GM18508 (cell line): ENCODE measurements at regions not wholly inside any gene's neighbourhood (a gene's known extent, or its start where the extent isn't known, plus 50 kb on each side); places are given as distances from the start of the nearest gene placed in this dataset.
"Not testable (repeated sequence)": the region's sequence is repeated elsewhere in the genome, so short reads cannot be mapped to it uniquely, and the experiment has no call there.

Experiments used
- ATAC-seq: cut with Tn5 transposase; IDR thresholded peaks from one replicate; pipeline ENCODE4 v1.9.1; 2021; ENCODE audit warnings: moderate number of reproducible peaks; ENCODE audit not compliant: insufficient read depth, unreplicated experiment

GRCh38 chr2:67566958-67567635 lies 170.0 kb downstream of the ETAA1 start:
- ATAC-seq: no peak

DNA sequence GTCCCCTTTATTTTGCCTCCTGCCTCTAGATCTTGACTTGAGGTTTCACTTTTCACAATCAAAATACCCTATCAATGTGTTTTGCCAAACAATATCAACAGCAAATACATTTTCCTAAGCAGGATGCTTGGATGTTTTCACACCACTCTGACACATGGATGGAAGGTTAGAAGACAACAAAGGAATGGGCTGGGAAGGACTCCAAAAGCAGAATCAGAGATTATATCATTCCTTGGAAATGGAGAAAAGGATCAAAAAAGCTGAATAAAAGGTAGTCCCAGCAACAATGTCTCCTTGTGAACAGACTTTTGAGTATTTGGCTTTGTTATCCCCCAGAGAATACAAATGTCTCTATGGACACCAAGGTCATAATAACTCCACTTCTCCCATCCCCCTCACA lies 170.8 kb downstream of the ETAA1 start:
- no peak for ATAC-seq

DNA sequence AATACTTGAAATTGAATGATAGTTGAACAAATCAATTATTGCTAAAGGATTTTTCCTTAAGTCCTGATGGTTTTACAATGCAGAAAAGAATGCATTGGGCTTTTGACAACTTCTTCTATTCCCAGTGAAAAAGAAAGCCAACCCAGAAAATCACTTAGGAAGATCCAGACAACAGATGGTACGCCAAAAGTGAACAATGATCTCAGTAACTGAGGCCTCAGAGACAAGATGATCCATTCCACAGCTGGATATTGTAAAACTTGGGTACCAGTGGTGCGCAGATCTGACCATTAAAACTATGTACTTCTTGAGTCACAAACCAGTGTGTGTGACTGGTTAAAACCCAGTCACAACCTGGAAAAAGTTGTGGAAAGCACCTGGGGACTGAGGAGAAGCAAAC lies 173.5 kb downstream of the ETAA1 start:
- no peak for ATAC-seq

DNA sequence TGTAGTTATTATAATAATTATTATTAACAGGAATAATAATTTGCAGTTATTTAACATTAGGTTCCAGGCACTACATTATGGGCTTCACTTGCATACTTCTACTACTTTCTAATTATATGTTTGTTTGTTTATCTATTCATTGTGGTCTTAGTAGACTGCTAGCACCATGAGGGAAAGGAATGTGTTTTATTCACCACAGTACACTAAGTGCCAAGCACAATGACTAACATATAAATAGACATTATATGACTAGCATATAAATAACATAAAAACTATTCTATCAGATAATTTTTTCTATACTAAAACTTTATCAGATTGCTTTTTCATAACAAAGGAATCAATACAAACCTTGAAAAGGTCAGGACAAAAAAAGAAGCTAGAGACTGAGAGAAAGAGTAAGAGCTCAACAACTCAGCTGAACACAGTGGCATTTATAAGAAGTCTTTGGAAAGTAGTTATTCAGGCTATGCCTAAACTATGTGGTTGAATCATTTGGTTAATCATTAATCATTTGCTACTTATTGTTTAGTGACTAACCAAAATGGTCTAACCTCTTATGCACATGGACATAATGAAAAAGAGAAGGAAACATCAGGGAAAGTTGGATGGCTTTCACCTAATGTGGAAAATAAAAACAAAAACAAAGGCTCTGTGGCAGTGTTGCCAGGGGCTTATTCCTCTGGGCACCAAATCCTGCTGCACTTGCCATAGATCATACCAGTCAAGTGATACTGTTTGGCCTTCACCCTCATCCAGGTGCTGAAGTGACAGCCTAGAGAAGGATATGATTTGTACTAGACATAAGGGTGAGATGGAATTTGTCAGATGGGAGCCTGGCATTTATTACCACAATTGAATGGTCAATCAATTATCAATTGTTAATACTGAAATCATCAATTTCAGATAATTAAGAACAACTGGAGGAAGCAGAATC lies 174.9 kb downstream of the ETAA1 start:
- ATAC-seq: no peak

DNA sequence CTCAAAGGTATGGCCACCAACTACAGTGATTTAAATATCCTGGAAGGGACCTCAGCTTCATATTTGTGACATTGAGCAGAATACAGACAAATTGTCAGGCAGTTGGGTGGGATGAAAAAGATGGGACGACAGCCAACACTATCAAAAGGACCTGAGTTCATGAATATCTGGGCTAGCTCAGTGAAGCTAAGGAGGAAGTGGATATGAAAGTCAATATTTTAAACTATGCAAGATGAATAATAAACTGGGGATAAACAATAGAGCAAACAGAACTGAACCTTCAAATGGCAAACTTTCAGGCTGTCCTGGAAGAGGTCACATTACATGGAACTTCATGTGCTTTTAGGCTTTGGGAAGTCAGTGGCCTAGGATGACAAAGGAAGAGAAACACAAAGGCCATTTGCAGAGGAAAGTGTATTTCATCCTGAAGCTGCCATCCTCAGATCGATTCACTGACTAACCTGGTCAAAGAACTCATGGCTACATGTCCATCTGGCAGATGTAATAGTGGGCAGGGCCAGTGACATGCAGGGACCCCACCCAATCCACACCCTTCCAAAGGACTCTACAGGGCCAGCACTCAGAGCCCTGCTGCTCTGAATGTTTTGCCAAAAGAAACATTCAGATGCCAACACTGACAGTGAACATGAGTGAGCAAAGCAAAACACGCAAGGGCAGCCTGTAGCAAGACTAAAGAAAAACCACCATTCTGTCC lies 175.7 kb downstream of the ETAA1 start:
- ATAC-seq: no peak

- ATAC-seq: no peak
Measured at GRCh38 chr2:67574230-67574629, 177.1 kb downstream of the ETAA1 start.

DNA sequence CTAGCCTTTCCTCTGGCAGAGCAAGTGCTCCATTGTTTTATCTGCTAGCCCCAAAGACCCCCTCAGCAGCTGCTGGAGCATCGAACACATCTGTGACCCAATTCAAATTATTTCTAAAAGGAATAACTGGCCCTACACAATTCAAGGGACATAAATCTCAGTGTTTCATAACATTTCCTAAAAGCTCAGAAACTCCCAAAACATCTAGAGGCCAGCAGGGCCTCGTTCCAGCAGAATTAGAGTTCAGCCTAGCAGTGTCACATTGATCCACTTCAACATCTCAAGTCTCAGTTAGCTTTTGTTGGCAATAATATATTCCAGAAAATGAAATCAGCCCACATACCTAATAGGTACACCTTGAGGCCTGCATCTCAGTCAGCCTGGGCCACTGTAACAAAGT lies 179.1 kb downstream of the ETAA1 start:
- no peak for ATAC-seq

DNA sequence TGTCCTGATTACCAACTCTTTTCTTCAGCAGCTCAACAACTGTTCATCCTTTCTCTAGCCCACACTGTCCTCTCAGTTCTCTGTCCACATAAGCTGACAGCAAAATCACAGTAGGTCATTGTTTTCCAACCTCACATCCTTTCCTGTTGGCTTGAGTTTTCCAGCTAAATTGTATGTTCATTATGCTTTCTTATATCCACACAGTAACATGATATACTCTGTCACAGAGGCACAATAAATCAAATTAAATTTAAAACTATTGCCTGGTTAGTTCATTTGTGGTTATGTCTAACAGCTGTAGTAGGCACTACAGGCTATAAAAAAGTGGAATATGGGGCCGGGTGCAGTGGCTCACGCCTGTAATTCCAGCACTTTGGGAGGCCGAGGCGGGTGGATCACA lies 179.9 kb downstream of the ETAA1 start:
- ATAC-seq: no peak

- no peak for ATAC-seq
Measured at GRCh38 chr2:67579216-67579615, 182.1 kb downstream of the ETAA1 start.

- ATAC-seq: no peak
Measured at GRCh38 chr2:67579806-67580205, 182.7 kb downstream of the ETAA1 start.

- ATAC-seq: no peak
Measured at GRCh38 chr2:67581751-67582150, 184.6 kb downstream of the ETAA1 start.

DNA sequence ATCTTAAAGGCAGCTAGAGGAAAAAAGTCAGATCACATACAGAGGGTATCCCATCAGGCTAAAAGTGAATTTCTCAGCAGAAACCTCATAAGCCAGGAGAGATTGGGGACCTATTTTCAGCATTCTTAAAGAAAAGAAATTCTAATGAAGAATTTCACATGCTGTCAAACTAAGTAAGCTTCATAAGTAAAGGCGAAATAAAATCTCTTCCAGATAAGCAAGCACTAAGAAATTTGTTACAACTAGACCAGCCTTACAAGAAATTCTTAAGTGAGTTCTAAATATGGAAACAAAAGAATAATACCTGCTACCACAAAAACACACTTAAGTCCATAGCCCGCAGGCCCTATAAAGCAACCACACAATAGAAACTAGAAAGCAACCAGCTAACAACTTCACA lies 186.1 kb downstream of the ETAA1 start:
- ATAC-seq: no peak

DNA sequence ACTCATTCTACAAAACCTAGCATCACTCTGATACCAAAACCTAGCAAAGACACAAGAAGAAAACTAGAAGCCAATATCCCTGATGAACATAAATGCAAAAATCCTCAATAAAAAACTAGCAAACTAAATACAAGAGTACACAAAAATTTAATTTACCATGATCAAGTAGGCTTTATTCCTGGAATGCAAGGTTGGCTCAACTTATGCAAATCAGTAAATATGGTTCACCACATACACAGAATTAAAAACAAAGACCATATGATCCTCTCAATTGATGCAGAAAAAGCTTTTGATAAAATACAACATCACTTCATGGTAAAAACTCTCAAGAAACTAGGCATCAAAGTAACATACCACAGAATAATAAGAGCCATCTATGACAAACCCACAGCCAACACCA lies 188.3 kb downstream of the ETAA1 start:
- no peak for ATAC-seq

GRCh38 chr2:67589121-67589520 lies 192.0 kb downstream of the ETAA1 start:
- ATAC-seq: not testable (repeated sequence)

DNA sequence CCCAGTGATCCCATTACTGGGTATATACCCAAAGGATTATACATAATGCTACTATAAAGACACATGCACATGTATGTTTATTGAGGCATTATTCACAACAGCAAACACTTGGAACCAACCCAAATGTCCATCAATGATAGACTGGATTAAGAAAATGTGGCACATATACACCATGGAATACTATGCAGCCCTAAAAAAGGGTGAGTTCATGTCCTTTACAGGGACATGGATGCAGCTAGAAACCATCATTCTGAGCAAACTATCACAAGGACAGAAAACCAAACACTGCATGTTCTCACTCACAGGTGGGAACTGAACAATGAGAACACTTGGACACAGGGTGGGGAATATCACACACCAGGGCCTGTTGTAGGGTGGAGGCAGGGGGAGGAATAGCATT lies 197.4 kb downstream of the ETAA1 start:
- ATAC-seq: not testable (repeated sequence)

- ATAC-seq: no peak
Measured at GRCh38 chr2:67596871-67597270, 199.7 kb downstream of the ETAA1 start.

- no peak for ATAC-seq
Measured at GRCh38 chr2:67599561-67599960, 202.4 kb downstream of the ETAA1 start.

DNA sequence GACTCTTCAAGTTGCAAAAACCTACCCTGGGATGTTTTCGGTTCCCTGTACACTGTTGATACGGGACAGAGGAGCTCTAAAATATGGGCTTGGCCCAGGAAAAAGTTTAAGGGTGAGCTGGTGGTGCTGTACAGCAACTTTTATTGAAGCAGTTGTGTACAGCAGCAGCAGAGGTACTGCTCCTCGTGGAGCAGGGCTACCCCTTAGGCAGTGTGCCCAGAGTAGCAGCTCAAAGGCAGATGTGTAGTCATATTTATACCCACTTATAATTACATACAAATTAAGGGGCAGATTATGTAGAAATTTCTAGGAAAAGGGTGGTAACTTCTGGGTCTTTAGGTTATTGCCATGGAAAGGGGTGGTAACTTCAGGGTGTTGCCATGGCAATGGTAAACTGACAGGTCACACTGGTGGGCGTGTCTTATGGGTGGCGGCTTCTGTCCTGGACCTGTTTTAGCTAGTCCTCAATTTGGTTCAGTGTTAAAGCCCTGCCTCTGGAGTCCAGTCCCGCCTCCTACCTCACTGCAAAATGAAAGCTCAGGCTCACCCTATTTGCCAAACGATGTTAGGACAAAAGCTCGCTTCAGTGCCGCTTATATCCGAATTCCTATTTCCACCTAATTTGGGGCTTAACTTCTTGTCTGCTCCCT lies 203.2 kb downstream of the ETAA1 start:
- no peak for ATAC-seq

DNA sequence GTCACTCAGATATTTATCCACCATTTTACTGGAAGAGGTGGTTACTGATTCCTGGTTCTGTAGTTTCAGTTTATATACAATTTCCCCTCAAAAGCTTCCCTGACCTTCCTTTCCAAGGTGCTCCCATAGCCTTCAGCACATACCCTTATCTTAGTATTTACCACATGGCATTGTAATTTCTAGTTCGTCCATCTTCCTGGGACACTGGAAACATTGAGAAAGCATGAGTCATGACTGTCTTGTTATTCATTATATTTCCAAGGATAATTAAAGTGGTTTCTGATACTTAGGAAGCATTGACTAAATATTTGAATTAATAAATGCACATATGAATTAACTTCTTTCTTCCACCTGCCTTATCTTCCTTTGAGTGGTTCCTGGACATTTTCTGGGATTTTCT lies 203.8 kb downstream of the ETAA1 start:
- no peak for ATAC-seq

DNA sequence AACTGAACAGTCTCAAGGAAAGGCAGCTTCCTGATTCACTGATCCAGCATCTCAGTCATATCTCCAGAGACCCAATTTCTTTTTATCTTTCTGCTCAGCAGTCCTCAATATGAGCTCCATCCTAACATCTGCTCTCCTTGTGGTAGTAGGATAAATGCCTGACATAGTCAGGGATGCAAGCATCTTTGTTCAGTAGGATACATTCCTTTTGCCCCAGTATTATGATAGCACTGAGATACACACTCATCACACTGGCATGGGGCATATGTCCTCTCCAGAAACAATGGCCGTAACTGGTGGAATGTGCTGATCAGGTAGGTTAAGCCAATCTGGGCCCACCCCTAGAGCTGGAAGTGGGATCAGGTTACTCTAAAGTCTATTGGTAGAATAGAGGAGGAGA lies 207.2 kb downstream of the ETAA1 start:
- ATAC-seq: no peak
